ENCODE measurements at regions not wholly inside any gene's neighbourhood (a gene's known extent, or its start where the extent isn't known, plus 50 kb on each side); places are given as distances from the start of the nearest gene placed in this dataset.

GRCh38 chr11:64472593-64473455, 82.9 kb upstream of the SLC22A11 start (continued):
- TF ChIP-seq, protein P1, sequence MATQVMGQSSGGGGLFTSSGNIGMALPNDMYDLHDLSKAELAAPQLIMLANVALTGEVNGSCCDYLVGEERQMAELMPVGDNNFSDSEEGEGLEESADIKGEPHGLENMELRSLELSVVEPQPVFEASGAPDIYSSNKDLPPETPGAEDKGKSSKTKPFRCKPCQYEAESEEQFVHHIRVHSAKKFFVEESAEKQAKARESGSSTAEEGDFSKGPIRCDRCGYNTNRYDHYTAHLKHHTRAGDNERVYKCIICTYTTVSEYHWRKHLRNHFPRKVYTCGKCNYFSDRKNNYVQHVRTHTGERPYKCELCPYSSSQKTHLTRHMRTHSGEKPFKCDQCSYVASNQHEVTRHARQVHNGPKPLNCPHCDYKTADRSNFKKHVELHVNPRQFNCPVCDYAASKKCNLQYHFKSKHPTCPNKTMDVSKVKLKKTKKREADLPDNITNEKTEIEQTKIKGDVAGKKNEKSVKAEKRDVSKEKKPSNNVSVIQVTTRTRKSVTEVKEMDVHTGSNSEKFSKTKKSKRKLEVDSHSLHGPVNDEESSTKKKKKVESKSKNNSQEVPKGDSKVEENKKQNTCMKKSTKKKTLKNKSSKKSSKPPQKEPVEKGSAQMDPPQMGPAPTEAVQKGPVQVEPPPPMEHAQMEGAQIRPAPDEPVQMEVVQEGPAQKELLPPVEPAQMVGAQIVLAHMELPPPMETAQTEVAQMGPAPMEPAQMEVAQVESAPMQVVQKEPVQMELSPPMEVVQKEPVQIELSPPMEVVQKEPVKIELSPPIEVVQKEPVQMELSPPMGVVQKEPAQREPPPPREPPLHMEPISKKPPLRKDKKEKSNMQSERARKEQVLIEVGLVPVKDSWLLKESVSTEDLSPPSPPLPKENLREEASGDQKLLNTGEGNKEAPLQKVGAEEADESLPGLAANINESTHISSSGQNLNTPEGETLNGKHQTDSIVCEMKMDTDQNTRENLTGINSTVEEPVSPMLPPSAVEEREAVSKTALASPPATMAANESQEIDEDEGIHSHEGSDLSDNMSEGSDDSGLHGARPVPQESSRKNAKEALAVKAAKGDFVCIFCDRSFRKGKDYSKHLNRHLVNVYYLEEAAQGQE (IDR thresholded peaks at IDR 0.05; ENCODE audit: borderline replicate concordance), result peak; percentile 69
- TF ChIP-seq, protein P1 (CRISPR knock-in tag; IDR thresholded peaks at IDR 0.05; ENCODE audit: low read depth), result no peak
- TF ChIP-seq MEIS2 (IDR thresholded peaks at IDR 0.05; ENCODE audit: partially characterized antibody), result peak; percentile 5
- peak; percentile 62; the same call in 1 of the 2 replicates for TF ChIP-seq USF1 (CRISPR knock-in tag; IDR thresholded peaks at IDR 0.05)
- peak; percentile 75 for TF ChIP-seq EP300 (IDR thresholded peaks at IDR 0.05; ENCODE audit: low read length)
- TF ChIP-seq L3MBTL2 (IDR thresholded peaks at IDR 0.05), result peak; percentile 41; the same call in 1 of the 2 replicates
- peak; percentile 24 to 53; a peak in 3 of 4 replicates for TF ChIP-seq KDM1A (IDR thresholded peaks at IDR 0.05)
- TF ChIP-seq RFX1 (IDR thresholded peaks at IDR 0.05), result peak; percentile 26; the same call in 1 of the 2 replicates
- TF ChIP-seq NFIC (IDR thresholded peaks at IDR 0.05), result 0 out of 2 replicates have a peak, but pooled peaks have one; percentile 16
- TF ChIP-seq SIN3B (IDR thresholded peaks at IDR 0.05; ENCODE audit: low read depth), result no peak
- TF ChIP-seq MAFG (tag; conservative IDR thresholded peaks at IDR 0.05), result peak; percentile 93
- peak; percentile 83 for TF ChIP-seq MAFF (IDR thresholded peaks at IDR 0.05; ENCODE audit: low read length)
- TF ChIP-seq THRAP3 (IDR thresholded peaks at IDR 0.05; ENCODE audit: borderline replicate concordance), result no peak
- no peak for TF ChIP-seq NR1H2 (CRISPR knock-in tag; IDR thresholded peaks at IDR 0.05)
- TF ChIP-seq PYGO2 (tag; IDR thresholded peaks at IDR 0.05), result no peak
- TF ChIP-seq RCOR1 (IDR thresholded peaks at IDR 0.05; ENCODE audit: borderline replicate concordance in 1 of 2, low read depth in 2 of 2, low read length in 2 of 2), result peak in 1 of 2 experiments; percentile 69; a peak in 2 of 4 replicates
- TF ChIP-seq PKNOX1 (IDR thresholded peaks at IDR 0.05), result peak; percentile 16; the same call in 1 of the 2 replicates
- peak; percentile 99 for TF ChIP-seq ZNF12 (CRISPR knock-in tag; IDR thresholded peaks at IDR 0.05)

All from K562 (cell line).